ENCODE measurements at regions not wholly inside any gene's neighbourhood (a gene's known extent, or its start where the extent isn't known, plus 50 kb on each side); places are given as distances from the start of the nearest gene placed in this dataset.

DNA sequence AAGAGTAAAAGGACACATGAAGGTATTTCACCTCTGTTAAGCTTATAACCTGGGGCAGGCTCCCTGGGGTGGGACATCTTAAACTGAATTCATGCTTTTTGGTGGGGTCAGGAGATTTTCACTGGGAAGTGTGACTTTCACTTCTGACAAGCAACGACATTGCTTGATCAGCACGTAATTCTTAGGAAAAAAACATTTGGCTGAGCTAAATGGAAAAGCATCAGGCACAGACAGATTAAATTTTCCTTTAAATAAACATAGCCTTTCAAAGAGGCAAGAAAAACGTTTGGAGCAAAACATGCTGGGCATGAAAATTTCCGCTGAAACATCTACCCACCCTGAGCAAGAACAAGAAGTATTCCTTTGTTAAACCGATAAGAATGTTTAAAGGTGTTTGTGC, 674.0 kb upstream of the CELF4 start:
- no peak for DNase-seq (ENCODE audit: low read depth in 2 of 2)
- H3K4me3 ChIP-seq (replicated peaks in 1 of 2; ENCODE audit: low read depth in 2 of 2, low read length in 2 of 2) = no peak overlapping the region
- TF ChIP-seq, protein P1, sequence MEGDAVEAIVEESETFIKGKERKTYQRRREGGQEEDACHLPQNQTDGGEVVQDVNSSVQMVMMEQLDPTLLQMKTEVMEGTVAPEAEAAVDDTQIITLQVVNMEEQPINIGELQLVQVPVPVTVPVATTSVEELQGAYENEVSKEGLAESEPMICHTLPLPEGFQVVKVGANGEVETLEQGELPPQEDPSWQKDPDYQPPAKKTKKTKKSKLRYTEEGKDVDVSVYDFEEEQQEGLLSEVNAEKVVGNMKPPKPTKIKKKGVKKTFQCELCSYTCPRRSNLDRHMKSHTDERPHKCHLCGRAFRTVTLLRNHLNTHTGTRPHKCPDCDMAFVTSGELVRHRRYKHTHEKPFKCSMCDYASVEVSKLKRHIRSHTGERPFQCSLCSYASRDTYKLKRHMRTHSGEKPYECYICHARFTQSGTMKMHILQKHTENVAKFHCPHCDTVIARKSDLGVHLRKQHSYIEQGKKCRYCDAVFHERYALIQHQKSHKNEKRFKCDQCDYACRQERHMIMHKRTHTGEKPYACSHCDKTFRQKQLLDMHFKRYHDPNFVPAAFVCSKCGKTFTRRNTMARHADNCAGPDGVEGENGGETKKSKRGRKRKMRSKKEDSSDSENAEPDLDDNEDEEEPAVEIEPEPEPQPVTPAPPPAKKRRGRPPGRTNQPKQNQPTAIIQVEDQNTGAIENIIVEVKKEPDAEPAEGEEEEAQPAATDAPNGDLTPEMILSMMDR (IDR thresholded peaks at IDR 0.05; ENCODE audit: low read depth, low read length) = no peak

DNA sequence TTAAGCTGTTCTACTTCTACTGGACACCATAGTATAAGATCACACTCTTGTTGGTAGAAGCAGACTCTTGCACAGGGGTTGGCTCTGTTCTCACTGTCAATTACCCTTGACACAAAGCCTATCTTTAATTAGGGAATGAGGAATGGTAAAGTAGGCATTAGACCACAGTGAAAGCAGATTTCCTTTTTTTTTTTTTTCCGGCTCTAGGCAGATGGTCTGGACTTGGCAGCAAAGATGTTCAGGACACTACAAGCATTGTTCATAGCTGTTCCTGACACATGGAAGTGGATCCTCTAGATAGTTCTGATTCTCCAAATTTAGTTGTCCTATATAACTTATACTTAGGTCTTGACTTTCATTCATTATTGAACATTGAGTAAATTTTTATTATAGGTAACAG, 672.2 kb upstream of the CELF4 start:
- DNase-seq (ENCODE audit: low read depth in 2 of 2) = no peak
- H3K4me3 ChIP-seq (replicated peaks in 1 of 2; ENCODE audit: low read depth in 2 of 2, low read length in 2 of 2) = no peak overlapping the region
- TF ChIP-seq, protein P1 (IDR thresholded peaks at IDR 0.05; ENCODE audit: low read depth, low read length) = no peak

DNA sequence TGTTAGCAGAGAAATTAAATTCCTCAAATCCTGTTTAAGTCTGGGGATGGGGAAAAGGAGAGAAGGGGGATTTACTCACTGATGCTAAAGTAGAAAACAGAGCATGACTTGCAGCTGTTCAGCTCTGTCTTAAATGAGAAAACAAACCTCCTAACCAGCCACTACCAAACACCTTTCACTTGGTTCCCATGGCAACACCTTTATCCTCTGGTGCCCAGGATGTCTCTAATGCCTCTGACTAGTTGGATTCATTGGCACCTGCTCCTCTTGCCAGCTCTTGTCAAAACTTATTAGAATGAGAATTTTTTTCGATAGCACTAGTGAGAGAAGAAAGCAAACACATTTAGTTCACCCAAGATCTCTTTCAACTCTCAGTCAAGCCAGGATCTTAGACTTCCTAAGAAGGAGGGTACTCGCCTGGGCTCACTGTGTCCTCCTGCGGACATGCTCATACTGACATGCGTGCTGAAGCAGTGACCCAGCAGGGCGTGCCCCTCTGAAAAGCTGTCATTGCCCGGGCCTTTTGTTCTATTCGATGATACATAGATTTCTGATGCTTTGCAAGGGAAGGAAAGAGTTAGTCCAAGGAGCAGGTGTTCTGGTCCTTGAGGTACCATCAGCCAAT, 656.0 kb upstream of the CELF4 start:
- TF ChIP-seq, protein P1 (IDR thresholded peaks at IDR 0.05; ENCODE audit: low read depth, low read length) = no peak
- DNase-seq (ENCODE audit: low read depth in 2 of 2) = no peak
- no peak overlapping the region for H3K4me3 ChIP-seq (replicated peaks in 1 of 2; ENCODE audit: low read depth in 2 of 2, low read length in 2 of 2)

DNA sequence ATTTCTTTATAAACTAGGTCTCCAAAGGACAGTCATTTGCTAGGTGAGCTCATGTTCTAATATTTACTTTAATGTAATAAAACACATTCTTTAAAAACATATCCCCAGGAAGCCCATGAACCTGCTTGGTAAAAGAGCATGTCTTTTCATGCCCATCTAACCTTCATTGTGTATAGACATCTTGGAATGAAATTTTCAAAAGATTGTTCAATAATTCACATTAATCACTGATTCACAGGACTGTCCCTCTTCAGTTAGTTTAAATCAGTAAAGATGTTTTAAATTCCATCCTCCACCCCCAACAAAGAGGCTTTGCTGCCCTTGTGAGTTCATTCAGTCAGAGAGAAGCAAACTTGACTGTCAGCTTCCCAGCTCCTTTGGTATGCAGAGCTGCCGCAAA, 633.4 kb upstream of the CELF4 start:
- DNase-seq (ENCODE audit: low read depth in 2 of 2) = no peak
- TF ChIP-seq, protein P1 (IDR thresholded peaks at IDR 0.05; ENCODE audit: low read depth, low read length) = no peak
- no peak overlapping the region for H3K4me3 ChIP-seq (replicated peaks in 1 of 2; ENCODE audit: low read depth in 2 of 2, low read length in 2 of 2)

DNA sequence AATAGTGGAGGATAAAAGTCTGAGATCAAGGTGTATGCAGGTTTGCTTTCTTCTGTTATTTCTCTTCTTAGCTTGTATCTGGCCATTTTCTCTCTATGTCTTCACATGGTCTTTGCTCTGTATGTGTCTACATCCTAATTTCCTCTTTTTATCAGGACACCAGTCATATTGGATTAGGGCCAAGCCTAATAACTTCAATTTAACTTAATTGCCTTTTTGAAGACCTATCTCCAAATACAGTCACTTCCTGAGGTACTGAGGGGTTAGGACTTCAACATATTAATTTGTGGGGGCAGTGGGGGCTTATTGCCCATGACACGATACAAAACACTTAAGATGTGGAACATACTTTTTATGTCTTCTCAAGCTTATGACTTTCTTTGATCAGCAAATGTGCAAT, 632.9 kb upstream of the CELF4 start:
- TF ChIP-seq, protein P1 (IDR thresholded peaks at IDR 0.05; ENCODE audit: low read depth, low read length) = no peak
- H3K4me3 ChIP-seq (replicated peaks in 1 of 2; ENCODE audit: low read depth in 2 of 2, low read length in 2 of 2) = no peak overlapping the region
- DNase-seq (ENCODE audit: low read depth in 2 of 2) = no peak

DNA sequence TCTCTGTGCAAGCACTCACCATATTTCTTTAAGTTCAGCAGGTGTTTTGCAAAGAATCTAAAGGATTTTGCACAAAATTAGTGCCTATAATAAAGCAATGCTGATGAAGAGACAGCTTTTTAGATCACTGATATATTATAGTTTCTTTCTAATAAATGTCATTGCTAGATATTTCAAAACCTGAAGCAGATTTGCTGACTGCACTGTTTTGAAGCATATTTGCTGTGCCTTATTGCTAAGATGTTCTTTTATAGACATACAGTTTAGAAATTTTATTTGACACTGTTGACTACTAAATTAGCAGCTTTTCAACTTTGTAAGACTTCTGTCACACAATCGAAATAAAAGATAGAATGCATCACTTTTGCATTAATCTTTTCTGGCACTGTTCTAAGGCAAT, 620.9 kb upstream of the CELF4 start:
- TF ChIP-seq, protein P1 (IDR thresholded peaks at IDR 0.05; ENCODE audit: low read depth, low read length) = no peak
- no peak for DNase-seq (ENCODE audit: low read depth in 2 of 2)
- no peak overlapping the region for H3K4me3 ChIP-seq (replicated peaks in 1 of 2; ENCODE audit: low read depth in 2 of 2, low read length in 2 of 2)

DNA sequence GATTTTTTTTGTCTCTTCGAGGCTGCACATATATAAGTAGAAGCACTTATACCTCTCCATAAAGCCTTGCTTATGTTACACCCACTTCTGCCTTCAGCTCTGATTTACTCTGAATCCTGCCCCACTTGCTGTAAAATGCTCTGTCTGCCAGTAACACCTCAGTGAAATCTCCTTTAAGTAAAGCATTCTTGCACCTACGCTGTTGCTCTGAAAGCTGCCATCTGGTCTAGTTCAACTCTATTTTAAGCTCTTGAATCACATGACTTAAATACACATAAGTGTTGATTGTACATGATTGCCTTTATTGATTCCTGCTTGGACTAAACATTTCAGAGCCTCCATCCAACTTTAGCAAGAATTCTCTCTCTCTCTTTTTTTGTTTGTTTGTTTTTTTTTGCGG, 609.0 kb upstream of the CELF4 start:
- DNase-seq (ENCODE audit: low read depth in 2 of 2) = no peak
- TF ChIP-seq, protein P1 (IDR thresholded peaks at IDR 0.05; ENCODE audit: low read depth, low read length) = no peak
- no peak overlapping the region for H3K4me3 ChIP-seq (replicated peaks in 1 of 2; ENCODE audit: low read depth in 2 of 2, low read length in 2 of 2)
